22Rv1 (cell line): ENCODE measurements at regions not wholly inside any gene's neighbourhood (a gene's known extent, or its start where the extent isn't known, plus 50 kb on each side); places are given as distances from the start of the nearest gene placed in this dataset.

Experiments used
- H3K27ac ChIP-seq: fragments of 450-650 bp; 2 replicates; pipeline ENCODE4 v1.5.1; 2017
- CTCF ChIP-seq: fragments of 450-650 bp; IDR thresholded peaks from 2 replicates; pipeline ENCODE4 v1.5.1; 2017; ENCODE audit warnings: mild to moderate bottlenecking
- ZFX ChIP-seq: fragments of 450-650 bp; IDR thresholded peaks from 2 replicates; pipeline ENCODE4 v1.6.1; 2017; ENCODE audit warnings: antibody characterized with exemption, borderline replicate concordance

- peak overlapping the region; percentile 58 for H3K27ac ChIP-seq
- TF ChIP-seq ZFX (no peak), CTCF (no peak)
Measured at GRCh38 chr13:109569958-109570711, 216.2 kb downstream of the IRS2 start.

- H3K27ac ChIP-seq: no peak overlapping the region
- TF ChIP-seq ZFX (no peak), CTCF (no peak)
Measured at GRCh38 chr13:109568339-109568818, 218.0 kb downstream of the IRS2 start.

GRCh38 chr13:109567315-109567714 lies 219.1 kb downstream of the IRS2 start:
- no peak overlapping the region for H3K27ac ChIP-seq
- no peak for TF ChIP-seq ZFX

GRCh38 chr13:109565877-109566276 lies 220.5 kb downstream of the IRS2 start:
- no peak overlapping the region for H3K27ac ChIP-seq
- TF ChIP-seq CTCF (no peak), ZFX (no peak)

- no peak overlapping the region for H3K27ac ChIP-seq
Measured at GRCh38 chr13:109548374-109548773, 238.0 kb downstream of the IRS2 start.

GRCh38 chr13:109547942-109548341 lies 238.4 kb downstream of the IRS2 start:
- H3K27ac ChIP-seq: no peak overlapping the region
- no peak for TF ChIP-seq ZFX
- no peak for TF ChIP-seq CTCF

More at GRCh38 chr13:109548374-109548773, 238.0 kb downstream of the IRS2 start:
- no peak for TF ChIP-seq CTCF
- no peak for TF ChIP-seq ZFX

- TF ChIP-seq CTCF (no peak), ZFX (no peak)
- H3K27ac ChIP-seq: no peak overlapping the region
Measured at GRCh38 chr13:109545931-109546330, 240.5 kb downstream of the IRS2 start.

- H3K27ac ChIP-seq: no peak overlapping the region
- TF ChIP-seq ZFX: no peak
Measured at GRCh38 chr13:109541081-109541480, 245.3 kb downstream of the IRS2 start.
